H9 (cell line): ENCODE measurements at regions not wholly inside any gene's neighbourhood (a gene's known extent, or its start where the extent isn't known, plus 50 kb on each side); places are given as distances from the start of the nearest gene placed in this dataset.

Experiments used
- DNase-seq: peaks from one replicate; pipeline ENCODE4 v3.0.0-alpha.2; 2017
- H2AFZ ChIP-seq: one replicate; pipeline ENCODE4 v1.6.1; 2013; ENCODE audit warnings: mild to moderate bottlenecking, low read length, control low read depth, moderate library complexity
- H2AK5ac ChIP-seq: 2 replicates; pipeline ENCODE4 v1.6.1; 2013; ENCODE audit warnings: low read length, control low read depth, mixed read lengths; ENCODE audit not compliant: insufficient read length
- H2BK120ac ChIP-seq: one replicate; pipeline ENCODE4 v1.6.1; 2013; ENCODE audit warnings: low read depth, mild to moderate bottlenecking, low read length, control low read depth, inconsistent platforms; ENCODE audit not compliant: poor library complexity, severe bottlenecking
- H2BK12ac ChIP-seq: 2 replicates; pipeline ENCODE4 v1.6.1; 2013; ENCODE audit warnings: low read length, control low read depth, mixed read lengths, low read depth; ENCODE audit not compliant: insufficient read length
- H2BK15ac ChIP-seq: 2 replicates; pipeline ENCODE4 v1.6.1; 2013; ENCODE audit warnings: low read depth, low read length, control low read depth
- H2BK20ac ChIP-seq: one replicate; pipeline ENCODE4 v1.6.1; 2013; ENCODE audit warnings: low read depth, mild to moderate bottlenecking, low read length, control low read depth, inconsistent platforms; ENCODE audit not compliant: poor library complexity, severe bottlenecking
- H2BK5ac ChIP-seq: 2 replicates; pipeline ENCODE4 v1.6.1; 2013; ENCODE audit warnings: low read length, control low read depth, mixed read lengths; ENCODE audit not compliant: insufficient read length
- H3K14ac ChIP-seq: 2 replicates; pipeline ENCODE4 v1.6.1; 2013; ENCODE audit warnings: low read length, control low read depth; ENCODE audit not compliant: insufficient read depth
- H3K18ac ChIP-seq: 2 replicates; pipeline ENCODE4 v1.6.1; 2013; ENCODE audit warnings: low read depth, mild to moderate bottlenecking, mixed read lengths, low read length, control low read depth; ENCODE audit not compliant: insufficient read length
- H3K23ac ChIP-seq: 2 replicates; pipeline ENCODE4 v1.6.1; 2013; ENCODE audit warnings: low read length, control low read depth, mixed read lengths, low read depth; ENCODE audit not compliant: insufficient read length
- H3K23me2 ChIP-seq: 2 replicates; pipeline ENCODE4 v1.6.1; 2013; ENCODE audit warnings: low read depth, mild to moderate bottlenecking, mixed read lengths, low read length, control low read depth; ENCODE audit not compliant: insufficient read length, poor library complexity, severe bottlenecking
- H3K27ac ChIP-seq: 2 replicates; pipeline ENCODE4 v1.5.1; 2013; ENCODE audit warnings: low read length, control low read depth, mixed read lengths, low read depth; ENCODE audit not compliant: insufficient read length
- H3K27me3 ChIP-seq: 2 replicates; pipeline ENCODE4 v1.6.1; 2013; ENCODE audit warnings: low read length, control low read depth, inconsistent platforms; ENCODE audit not compliant: insufficient read depth
- H3K4ac ChIP-seq: 2 replicates; pipeline ENCODE4 v1.6.1; 2013; ENCODE audit warnings: low read depth, mild to moderate bottlenecking, control low read depth, inconsistent platforms, low read length, moderate library complexity
- H3K4me1 ChIP-seq: 2 replicates; pipeline ENCODE4 v1.6.1; 2013; ENCODE audit warnings: low read length, control low read depth, inconsistent platforms; ENCODE audit not compliant: insufficient read depth
- H3K4me2 ChIP-seq: 2 replicates; pipeline ENCODE4 v1.6.1; 2013; ENCODE audit warnings: low read length, control low read depth, mixed read lengths; ENCODE audit not compliant: insufficient read length, insufficient read depth
- H3K56ac ChIP-seq: 2 replicates; pipeline ENCODE4 v1.6.1; 2013; ENCODE audit warnings: low read depth, mild to moderate bottlenecking, mixed read lengths, low read length, control low read depth; ENCODE audit not compliant: insufficient read length
- H3K79me1 ChIP-seq: 2 replicates; pipeline ENCODE4 v1.6.1; 2013; ENCODE audit warnings: low read depth, mild to moderate bottlenecking, moderate library complexity, low read length, control low read depth, inconsistent platforms; ENCODE audit not compliant: insufficient read depth, poor library complexity, severe bottlenecking
- H3K79me2 ChIP-seq: 2 replicates; pipeline ENCODE4 v1.6.1; 2013; ENCODE audit warnings: low read length, control low read depth, inconsistent platforms; ENCODE audit not compliant: insufficient read depth
- H3K9ac ChIP-seq: 2 replicates; pipeline ENCODE4 v1.6.1; 2013; ENCODE audit warnings: low read length, control low read depth, mixed read lengths; ENCODE audit not compliant: insufficient read length; ENCODE audit errors: extremely low read depth
- H3K9me3 ChIP-seq: one replicate; pipeline ENCODE4 v1.6.1; 2013; ENCODE audit warnings: low read depth, low read length, inconsistent platforms; ENCODE audit not compliant: control insufficient read depth
- H3T11ph ChIP-seq: one replicate; pipeline ENCODE4 v1.6.1; 2013; ENCODE audit warnings: mild to moderate bottlenecking, low read length, control low read depth, inconsistent platforms
- H4K20me1 ChIP-seq: one replicate; pipeline ENCODE4 v1.6.1; 2013; ENCODE audit not compliant: control insufficient read depth, insufficient read length, insufficient read depth
- H4K5ac ChIP-seq: 2 replicates; pipeline ENCODE4 v1.6.1; 2013; ENCODE audit warnings: low read depth, mild to moderate bottlenecking, mixed read lengths, low read length, control low read depth; ENCODE audit not compliant: insufficient read length
- H4K8ac ChIP-seq: replicated peaks from 2 replicates; pipeline ENCODE4 v1.6.1; 2013; ENCODE audit warnings: low read length, control low read depth, mixed read lengths, low read depth; ENCODE audit not compliant: insufficient read length
- H4K91ac ChIP-seq: 2 replicates; pipeline ENCODE4 v1.6.1; 2013; ENCODE audit warnings: low read depth, mild to moderate bottlenecking, moderate library complexity, mixed read lengths, low read length, control low read depth; ENCODE audit not compliant: insufficient read length
- H3K27ac Mint-ChIP-seq, 3 experiments: 2 replicates in 2 of 3; 3 replicates in 1 of 3; pipeline ENCODE4 v1.8.0; 2020 to 2021; ENCODE audit warnings: mixed read lengths in 3 of 3, mild to moderate bottlenecking in 1 of 3, moderate library complexity in 1 of 3
- H3K27me3 Mint-ChIP-seq: 2 replicates; pipeline ENCODE4 v1.8.0; 2021; ENCODE audit warnings: low read depth, mild to moderate bottlenecking, moderate library complexity, mixed read lengths
- H3K36me3 Mint-ChIP-seq, 3 experiments: 2 replicates in 2 of 3; 3 replicates in 1 of 3; pipeline ENCODE4 v1.8.0; 2020 to 2021; ENCODE audit warnings: low read depth in 3 of 3, mixed read lengths in 3 of 3; ENCODE audit not compliant: insufficient read depth in 1 of 3
- H3K4me1 Mint-ChIP-seq, 2 experiments: 2 replicates each; pipeline ENCODE4 v1.8.0; 2020; ENCODE audit warnings: mixed read lengths in 2 of 2
- H3K4me3 Mint-ChIP-seq, 2 experiments: 2 replicates in 1 of 2; 3 replicates in 1 of 2; pipeline ENCODE4 v1.8.0; 2020 to 2021; ENCODE audit warnings: mild to moderate bottlenecking in 2 of 2, mixed read lengths in 2 of 2, moderate library complexity in 1 of 2
- H3K9me3 Mint-ChIP-seq, 2 experiments: 2 replicates in 1 of 2; 3 replicates in 1 of 2; pipeline ENCODE4 v1.8.0; 2020; ENCODE audit warnings: mild to moderate bottlenecking in 2 of 2, mixed read lengths in 2 of 2, moderate library complexity in 1 of 2
- CTCF ChIP-seq: fragments of 200-600 bp; sonication (generic); conservative IDR thresholded peaks from 3 replicates; pipeline ENCODE4 v1.8.0; 2021; ENCODE audit warnings: antibody characterized with exemption, mild to moderate bottlenecking
- WGBS: extraction: QIAGEN DNeasy Blood & Tissue Kit; methylation state at CpG from one replicate; pipeline ENCODE4 v1.1.7; 2013; ENCODE audit warnings: missing lambda C conversion rate, low lambda C conversion rate, mixed read lengths; ENCODE audit not compliant: insufficient read length; ENCODE audit errors: extremely low coverage; 5-methylcytosine and 5-hydroxymethylcytosine counted together

GRCh38 chr5:37933576-37933975 is 93.7 kb upstream of the GDNF start:
- WGBS = no CpG with 5 or more reads among the region's 7 CpGs
- H3K9me3 ChIP-seq = no peaks in the 10 kb centered on the region
- H3K4me2 ChIP-seq = no peak overlapping the region
- H2AFZ ChIP-seq = no peak overlapping the region
- H3K23ac ChIP-seq = no peak overlapping the region
- Mint-ChIP-seq H3K4me3 (no peak overlapping the region), H3K36me3 (no peaks in the 10 kb centered on the region), H3K27ac (no peak overlapping the region), H3K4me1 (no peaks in the 10 kb centered on the region), H3K9me3 (no peaks in the 10 kb centered on the region; a peak in 1 of 5 replicates), H3K27me3 (peaks cover 3% of the 10 kb centered on the region)
- H3K79me1 ChIP-seq = no peaks in the 10 kb centered on the region
- H2BK120ac ChIP-seq = no peak overlapping the region
- H4K91ac ChIP-seq = no peak overlapping the region
- TF ChIP-seq CTCF = no peak
- H3K27ac ChIP-seq = no peak overlapping the region
- H2AK5ac ChIP-seq = no peak overlapping the region
- H3K23me2 ChIP-seq = no peaks in the 10 kb centered on the region
- H4K20me1 ChIP-seq = no peaks in the 10 kb centered on the region
- H4K5ac ChIP-seq = no peak overlapping the region
- H3K79me2 ChIP-seq = no peaks in the 10 kb centered on the region
- H4K8ac ChIP-seq = no peak overlapping the region
- H3K27me3 ChIP-seq = no peaks in the 10 kb centered on the region; the same call in 1 of the 2 replicates
- no peak overlapping the region for H2BK5ac ChIP-seq
- no peak overlapping the region for H2BK20ac ChIP-seq
- H3K56ac ChIP-seq = no peak overlapping the region
- no peaks in the 10 kb centered on the region for H3K4me1 ChIP-seq
- no peak overlapping the region for H3K4ac ChIP-seq
- no peak overlapping the region for H3K9ac ChIP-seq
- H3K18ac ChIP-seq = no peak overlapping the region
- H2BK15ac ChIP-seq = no peak overlapping the region
- no peak overlapping the region for H3K14ac ChIP-seq
- DNase-seq = no peak
- no peak overlapping the region for H2BK12ac ChIP-seq
- no peak overlapping the region for H3T11ph ChIP-seq
